ENCODE measurements at regions not wholly inside any gene's neighbourhood (a gene's known extent, or its start where the extent isn't known, plus 50 kb on each side); places are given as distances from the start of the nearest gene placed in this dataset.

DNA sequence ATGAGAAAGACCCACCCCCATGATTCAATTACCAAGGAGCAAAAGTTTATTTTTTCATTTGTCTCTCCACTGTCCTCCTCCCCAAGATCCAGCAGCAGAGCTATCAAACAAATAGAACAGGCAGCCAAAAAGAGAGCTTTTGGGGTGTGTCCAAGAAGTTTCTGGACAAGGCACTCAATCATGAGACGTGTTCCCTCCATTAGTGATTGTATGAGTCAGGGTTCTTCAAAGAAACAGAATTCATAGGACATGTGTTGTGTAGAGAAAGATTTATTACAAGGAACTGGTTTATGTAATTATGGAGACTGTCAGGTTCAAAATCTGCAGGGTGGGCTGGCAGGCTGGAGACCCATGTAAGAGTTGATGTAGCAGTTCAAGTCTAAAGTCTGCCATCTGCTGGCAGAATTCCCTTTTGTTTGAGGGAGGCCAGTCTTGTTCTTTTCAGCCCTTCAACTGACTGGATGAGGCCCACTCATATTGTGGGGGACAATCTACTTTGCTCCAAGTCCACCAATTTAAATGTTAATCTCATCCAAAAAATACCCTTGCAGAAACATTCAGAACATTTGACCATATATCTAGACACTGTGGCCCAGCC lies 248.1 kb upstream of the OPRM1 start:
- no peak for ATAC-seq
- DNase-seq (ENCODE audit: low spot score), result no peak

DNA sequence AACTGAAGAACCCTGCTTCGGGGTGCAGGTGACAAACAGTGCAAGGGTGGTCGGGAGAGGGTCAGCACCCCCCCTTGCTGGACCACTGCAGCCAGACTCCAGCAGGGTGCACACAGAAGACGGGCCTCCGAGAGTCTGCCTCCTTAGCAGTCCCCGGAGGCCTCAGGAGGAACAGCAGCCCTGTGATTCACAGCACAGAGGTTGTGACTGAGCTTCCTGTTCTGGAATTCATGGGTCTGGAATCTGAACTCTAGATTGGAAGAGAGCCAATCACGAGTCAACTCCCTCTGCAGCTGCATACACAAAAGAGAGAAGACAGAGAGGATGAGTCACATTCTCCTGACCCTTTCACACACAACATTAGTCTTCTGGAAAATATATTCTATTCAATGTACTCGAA lies 249.0 kb upstream of the OPRM1 start:
- no peak for DNase-seq (ENCODE audit: low spot score)

DNA sequence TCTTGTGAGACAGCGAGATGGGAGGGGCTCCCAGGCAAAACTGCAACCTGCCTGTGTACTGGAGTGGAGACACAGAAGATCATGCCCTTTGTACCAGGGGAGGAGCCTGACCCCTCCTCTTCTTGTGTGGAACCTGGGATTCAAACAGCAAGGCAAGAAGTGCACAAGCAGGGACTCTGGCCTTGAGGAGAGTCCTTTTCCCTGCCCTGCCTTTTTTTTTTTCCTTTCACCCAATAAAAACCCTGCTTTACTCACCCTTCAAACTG lies 251.8 kb upstream of the OPRM1 start:
- DNase-seq (ENCODE audit: low spot score), result no peak
- no peak for ATAC-seq

More for the DNA sequence above, 249.0 kb upstream of the OPRM1 start:
- ATAC-seq, result no peak

DNA sequence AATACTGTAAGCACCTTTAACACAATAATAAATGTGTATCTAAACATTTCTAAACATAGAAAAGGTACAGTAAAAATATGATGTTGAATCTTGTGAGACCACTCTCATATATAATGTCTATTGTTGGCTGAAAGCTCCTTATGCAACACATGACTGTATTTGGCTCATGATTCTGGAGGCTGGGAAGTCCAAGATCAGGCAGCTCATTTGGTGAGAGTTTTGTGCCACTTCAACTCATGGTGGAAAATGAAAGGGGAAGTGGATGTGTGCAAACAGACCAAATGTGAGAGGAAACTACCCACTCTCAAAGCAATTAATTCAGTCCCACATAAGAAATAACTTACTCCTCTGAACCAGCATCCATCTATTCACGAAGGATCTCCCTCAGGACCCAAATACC lies 257.7 kb upstream of the OPRM1 start:
- no peak for DNase-seq (ENCODE audit: low spot score)
- no peak for ATAC-seq

DNA sequence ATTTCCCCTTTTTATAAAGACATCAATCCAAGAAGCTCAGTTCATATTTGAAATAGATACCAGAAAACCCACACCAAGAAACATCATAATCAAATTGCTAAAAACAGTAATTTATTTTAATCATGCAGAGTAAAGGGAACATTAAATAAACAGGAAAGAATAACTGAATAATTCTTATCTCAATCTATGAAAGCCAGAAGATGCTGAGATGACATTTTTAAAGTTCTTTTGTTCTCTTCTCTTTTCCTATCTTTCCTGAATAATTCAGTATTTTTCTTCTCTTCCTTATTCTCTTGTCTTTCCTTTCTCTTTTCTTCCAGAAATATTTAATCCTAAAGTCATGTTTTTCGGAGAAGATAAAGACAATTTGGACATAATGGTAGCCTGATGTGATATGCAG lies 259.0 kb upstream of the OPRM1 start:
- no peak for DNase-seq (ENCODE audit: low spot score)
- ATAC-seq, result no peak

DNA sequence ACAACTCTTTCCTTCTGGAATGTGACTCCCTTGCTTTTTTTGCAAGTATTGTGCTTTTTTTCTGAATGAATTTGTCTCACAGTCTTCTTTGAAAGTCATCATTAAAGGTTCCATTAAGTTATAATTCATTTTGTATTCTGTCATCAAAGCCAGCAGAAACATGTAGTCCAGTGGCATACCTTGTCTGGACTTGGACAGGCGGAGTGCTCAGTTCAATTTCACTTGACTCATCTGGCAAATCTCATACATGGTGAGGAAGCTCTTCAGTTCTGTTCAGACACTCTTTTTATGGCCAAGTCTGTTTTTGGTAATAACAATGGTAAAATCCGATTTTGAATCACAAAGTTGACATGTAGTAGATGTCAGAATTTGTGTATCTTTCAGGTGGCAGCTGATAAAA lies 260.8 kb upstream of the OPRM1 start:
- ATAC-seq, result no peak
- no peak for DNase-seq (ENCODE audit: low spot score)

DNA sequence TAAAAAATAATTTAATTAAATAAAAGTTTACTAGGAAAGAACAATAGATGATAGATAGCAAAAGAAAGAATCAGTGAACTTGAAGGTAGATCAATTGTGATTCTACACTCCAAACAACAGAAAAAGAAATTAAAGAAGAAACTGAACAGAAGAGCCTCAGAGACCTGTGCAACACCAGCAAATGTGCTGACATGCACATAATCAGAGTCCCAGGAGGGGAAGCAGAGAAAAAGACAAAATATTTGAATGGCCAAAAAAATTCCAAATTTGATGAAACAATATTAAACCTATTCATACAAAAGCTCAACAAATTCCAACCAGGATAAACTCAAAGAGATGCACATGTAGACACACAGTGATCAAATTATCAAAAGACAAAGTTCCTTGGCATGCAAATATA lies 267.5 kb upstream of the OPRM1 start:
- ATAC-seq (no peak), DNase-seq (ENCODE audit: low spot score) (no peak)

DNA sequence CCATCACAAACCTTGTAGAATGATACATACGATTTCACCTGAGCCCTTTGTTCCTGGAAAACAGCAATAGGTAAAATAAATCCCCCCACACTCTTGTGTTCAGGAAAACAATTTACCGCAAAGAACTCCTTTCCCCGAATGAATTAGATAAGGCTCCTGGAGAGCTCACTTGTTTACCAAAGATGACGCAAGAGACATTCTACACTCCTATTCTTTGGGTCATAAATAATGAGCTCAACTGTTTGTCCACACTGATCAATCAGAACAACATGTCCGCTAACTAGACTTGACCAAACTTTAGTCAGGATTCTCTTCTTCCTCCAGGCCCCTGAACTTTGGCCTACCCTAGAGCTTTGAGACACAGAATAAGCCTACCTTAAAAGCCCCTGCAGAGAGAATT lies 271.9 kb upstream of the OPRM1 start:
- DNase-seq (ENCODE audit: low spot score), result no peak
- ATAC-seq, result no peak

DNA sequence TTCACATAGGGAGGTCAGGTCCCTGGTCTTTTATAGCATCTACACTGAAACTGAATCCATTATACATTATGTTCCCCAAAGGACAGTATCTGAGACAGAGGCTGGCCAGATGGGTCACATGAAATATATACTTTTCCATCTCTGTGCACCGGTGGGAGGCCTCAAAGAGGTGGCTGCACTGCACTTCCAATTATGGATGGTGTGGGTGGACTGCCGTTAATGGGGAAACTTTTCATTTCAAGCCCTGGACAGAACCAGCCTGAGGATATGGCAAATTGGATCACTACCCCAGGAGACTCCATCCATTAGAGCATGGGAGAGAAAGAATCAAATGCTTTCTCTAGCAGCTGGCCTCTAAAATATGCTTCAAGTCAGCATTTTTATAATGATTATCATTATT lies 280.5 kb upstream of the OPRM1 start:
- no peak for DNase-seq (ENCODE audit: low spot score)
- ATAC-seq, result no peak

DNA sequence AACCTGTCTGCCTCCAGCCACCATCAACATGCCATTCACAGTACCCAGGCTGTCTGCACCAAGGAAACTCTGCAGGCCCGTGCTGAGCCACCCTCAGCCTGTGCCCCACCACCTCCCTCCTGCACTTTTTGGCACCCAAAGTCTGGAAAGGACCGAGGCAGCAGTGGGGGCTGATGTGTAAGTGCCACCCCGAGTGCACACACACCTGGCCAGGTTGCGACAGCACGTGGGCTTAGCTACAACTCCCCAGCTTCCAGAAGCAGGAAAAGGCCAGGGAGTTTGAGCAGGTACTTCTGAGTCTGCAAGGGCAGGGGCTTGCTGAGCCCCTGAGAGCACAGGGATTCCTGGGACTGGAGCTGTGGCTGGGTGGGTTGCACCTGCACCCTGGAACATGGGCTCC lies 303.3 kb upstream of the OPRM1 start:
- DNase-seq (ENCODE audit: low spot score) (no peak), ATAC-seq (no peak)

DNA sequence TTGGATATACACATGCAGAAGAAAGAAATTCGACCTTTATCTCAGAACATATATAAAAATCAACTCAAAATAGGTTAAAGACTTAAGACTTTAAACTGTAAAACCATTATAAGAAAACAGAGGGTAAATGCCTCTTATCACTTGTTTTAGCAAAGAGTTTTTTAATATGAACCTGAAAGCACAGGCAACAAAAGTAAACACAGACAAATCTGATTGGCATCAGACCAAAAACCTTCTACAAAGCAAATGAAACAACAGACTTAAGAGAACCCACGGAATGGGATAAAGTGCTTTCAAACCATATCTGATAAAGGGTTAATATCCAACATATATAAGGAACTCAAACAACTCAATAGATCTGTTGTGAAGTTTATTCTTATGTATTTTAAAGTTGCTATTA lies 309.9 kb upstream of the OPRM1 start:
- ATAC-seq (no peak), DNase-seq (ENCODE audit: low spot score) (no peak)

DNA sequence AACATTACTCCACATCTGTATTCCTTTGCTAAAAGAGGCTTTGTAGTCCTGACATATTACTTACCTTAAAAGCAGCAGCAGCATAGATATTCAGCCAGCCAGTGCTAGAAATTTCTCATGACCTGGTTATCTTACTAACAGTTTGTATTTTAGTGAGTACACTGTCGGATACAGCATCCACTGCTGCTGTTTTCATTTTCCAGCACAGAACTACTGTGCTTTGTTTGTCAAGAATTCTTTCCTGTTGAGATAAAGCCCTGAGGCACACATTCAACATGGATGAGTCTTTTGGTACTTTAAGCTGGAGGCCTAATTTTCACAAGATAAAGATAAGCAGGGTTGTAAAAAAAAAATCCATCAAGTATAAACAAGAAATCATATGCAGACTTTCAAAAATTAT lies 311.2 kb upstream of the OPRM1 start:
- ATAC-seq, result no peak
- no peak for DNase-seq (ENCODE audit: low spot score)

DNA sequence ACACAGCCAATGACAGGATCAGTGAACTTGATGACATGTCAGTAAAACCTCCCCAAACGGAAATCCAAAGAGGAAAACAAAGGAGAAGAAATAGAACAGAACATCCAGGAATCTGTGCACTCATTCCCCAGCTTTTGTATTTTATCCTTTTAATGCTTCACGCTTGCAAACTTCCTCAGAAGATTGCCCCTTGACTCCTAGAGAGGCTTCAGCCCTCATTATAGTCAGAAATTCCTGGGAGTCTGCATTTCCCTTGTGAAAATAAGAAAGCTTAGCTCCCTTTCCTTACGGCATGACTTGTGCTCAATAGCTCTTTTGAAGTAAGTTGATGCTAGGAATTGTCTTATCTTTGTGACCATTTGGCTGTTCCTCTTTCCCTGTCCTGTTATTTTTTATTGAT lies 313.6 kb upstream of the OPRM1 start:
- no peak for DNase-seq (ENCODE audit: low spot score)
- ATAC-seq, result no peak

DNA sequence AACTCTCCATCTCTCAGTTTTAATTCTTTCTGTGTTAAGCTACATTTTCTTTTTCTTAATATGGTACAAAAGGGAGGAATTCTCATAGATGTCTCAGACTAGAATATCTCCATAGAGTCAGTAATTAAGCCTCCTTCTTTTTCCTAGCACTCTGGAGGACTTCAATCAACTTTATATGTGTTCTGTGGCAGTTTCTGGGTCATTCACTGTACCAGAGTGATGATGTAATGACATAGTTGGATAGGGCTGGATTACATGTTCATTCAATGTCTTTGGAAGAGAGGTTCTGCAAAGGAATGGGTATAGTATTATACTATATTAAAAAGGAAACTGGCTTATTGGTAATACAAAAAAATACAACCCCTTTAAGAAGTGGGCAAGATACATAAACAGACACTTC lies 318.3 kb upstream of the OPRM1 start:
- DNase-seq (ENCODE audit: low spot score) (no peak), ATAC-seq (no peak)

DNA sequence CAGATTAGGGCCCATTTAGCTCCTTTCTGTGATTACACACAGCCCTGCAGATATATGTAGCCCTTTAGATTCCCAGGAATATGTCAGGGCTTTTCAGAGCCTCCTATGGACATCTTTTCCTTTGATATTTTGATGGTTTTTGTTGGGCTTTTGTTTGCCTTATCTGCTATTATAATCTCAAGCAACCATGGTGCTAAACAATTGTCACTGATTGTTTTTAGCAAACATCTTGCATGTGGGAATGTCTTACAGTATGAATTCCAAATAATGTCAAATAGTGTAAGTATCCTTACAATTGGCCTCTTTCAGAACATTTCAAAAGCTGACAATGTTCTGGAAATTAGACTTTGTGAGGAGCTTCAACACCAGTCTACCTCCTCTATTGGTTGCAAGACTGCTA lies 333.6 kb upstream of the OPRM1 start:
- ATAC-seq, result no peak

DNA sequence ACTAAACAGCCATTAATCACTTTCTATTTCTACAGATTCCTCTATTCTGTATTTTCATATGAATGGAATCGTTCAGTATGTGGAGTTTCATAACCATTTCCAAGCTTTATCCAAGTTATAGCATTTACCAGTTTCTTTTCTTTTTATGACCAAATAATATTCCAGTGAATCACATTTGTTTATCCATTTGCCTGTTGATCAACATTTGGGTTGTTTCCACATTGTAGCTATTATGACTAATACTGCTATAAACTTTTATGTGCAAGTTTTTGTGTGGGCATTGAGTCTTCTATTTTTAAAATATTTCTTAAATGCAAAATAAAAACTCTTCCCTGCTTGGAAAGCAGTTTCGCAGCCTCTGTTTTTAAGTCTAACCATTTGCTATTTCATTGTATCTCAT lies 336.4 kb upstream of the OPRM1 start:
- DNase-seq (ENCODE audit: low spot score) (no peak), ATAC-seq (no peak)

More for the DNA sequence above, 333.6 kb upstream of the OPRM1 start:
- DNase-seq (ENCODE audit: low spot score), result no peak

DNA sequence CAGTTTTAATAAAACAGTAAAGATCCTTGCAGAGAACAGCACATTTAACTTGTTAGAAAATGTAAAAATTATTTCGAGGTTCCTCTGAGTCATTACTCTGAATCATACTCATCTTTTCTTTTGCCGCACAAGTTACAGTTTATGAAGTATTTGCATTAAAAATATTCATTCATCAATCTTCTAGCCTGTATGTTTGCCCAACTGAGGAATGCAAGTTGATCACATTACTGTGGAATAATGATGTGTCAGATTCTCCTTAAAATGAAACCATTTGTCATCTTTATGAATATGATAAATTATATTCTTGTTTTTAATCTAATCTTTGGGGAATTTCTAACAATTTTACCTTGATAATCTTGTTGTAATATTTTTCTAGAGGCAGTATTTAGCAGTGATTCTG lies 340.4 kb upstream of the OPRM1 start:
- ATAC-seq (no peak), DNase-seq (ENCODE audit: low spot score) (no peak)

DNA sequence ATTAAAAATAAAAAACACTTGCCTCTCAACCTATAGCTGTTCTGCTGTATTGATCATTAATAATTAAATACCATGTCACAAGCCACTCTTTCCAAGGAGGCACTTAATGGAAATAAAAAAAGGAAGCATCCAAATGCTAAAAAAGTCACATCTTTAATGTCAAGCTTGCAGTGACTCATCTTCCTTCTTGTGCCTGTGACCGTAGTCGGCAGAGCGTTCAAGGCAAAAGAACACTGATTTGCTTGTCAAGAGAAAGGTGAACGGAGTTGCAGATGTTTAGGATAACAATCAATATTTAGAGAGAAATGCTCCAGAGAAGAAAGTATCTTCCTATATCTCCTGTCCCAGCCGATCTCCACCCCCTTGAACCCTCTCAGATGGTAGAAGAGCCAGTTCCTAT lies 341.0 kb upstream of the OPRM1 start:
- DNase-seq (ENCODE audit: low spot score) (no peak), ATAC-seq (no peak)

DNA sequence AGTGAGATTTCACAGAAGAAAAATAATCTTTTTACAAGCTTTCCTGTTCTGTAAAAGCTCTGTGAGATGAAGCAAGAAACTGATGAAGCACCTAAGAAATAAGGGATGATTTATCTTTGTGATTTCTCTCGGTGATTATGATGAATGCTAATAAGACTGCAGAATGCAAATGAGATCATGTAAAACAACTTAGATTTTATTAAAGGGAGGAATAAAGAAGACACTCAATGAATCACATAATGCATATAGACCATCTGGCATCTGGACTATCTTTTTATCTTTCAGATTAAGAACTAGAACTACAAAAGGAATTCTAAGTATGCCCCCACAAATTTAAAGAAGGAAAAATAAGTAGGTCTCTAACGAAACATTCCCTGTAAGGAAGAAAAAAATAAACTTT lies 361.5 kb upstream of the OPRM1 start:
- DNase-seq (ENCODE audit: low spot score), result no peak
- ATAC-seq, result no peak

DNA sequence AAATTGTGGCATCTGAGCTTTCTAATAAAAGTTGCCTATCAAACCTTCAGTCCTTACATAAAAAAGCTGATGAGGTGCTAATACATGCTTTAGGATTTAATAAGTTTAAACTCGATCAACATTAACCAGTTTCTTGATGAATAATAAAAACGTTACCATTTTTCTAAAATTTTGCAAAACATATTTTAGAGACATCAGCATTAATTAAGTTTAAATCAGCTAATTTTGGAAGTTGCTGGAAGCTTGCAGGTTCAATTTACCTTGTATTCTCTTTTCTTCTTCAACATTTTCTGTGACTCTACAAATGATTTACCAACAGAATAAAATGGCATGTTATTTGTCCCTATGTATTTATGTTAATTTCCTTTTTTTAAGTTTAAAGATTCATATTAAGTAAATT lies 365.3 kb upstream of the OPRM1 start:
- DNase-seq (ENCODE audit: low spot score) (no peak), ATAC-seq (no peak)

DNA sequence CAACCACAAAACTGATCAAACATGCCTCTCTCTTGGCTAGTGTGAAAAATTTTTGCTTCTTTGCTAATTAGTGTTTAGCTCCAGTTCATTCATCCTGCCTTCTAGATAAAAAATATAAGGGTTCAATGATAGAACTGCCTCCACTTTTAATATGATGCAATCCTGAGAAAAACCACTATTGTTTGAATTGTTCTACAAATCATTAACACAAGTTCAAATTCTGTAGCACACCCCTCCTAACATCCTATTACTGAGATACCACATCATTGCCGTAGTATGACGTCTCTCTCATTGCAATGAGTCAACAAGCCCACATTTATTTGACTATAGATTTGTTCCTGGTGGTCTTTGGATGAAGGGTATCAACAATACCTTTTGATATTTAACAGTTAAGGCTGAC lies 365.8 kb upstream of the OPRM1 start:
- DNase-seq (ENCODE audit: low spot score), result no peak
- ATAC-seq, result no peak

DNA sequence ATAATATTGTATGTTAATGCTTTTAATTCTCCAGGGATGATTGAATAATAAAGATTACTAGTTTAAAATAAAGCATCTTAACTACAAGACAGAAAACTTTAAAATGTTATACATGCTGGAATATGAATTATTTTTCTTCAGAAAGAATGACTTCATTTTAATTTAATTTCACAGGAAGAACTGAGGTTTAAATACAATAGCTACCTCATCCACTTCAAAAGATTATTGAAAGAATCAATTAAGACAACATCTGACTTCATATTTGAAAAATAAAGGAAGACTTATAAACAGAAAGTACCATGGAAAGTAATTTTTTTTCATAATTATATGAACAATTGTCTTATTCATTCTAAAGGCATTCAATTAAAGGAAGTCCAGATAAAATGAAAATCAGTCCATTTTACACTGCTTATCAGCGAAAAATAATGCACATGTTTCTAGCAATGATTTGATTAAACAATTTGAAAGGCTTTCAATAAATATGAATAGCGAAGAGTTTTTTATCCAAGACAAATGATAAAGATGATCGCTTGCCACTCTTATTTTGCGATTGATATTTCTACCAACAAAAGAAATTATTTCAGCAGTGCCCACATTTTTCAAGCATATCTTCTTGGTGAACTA lies 368.5 kb upstream of the OPRM1 start:
- DNase-seq (ENCODE audit: low spot score) (no peak), ATAC-seq (no peak)

DNA sequence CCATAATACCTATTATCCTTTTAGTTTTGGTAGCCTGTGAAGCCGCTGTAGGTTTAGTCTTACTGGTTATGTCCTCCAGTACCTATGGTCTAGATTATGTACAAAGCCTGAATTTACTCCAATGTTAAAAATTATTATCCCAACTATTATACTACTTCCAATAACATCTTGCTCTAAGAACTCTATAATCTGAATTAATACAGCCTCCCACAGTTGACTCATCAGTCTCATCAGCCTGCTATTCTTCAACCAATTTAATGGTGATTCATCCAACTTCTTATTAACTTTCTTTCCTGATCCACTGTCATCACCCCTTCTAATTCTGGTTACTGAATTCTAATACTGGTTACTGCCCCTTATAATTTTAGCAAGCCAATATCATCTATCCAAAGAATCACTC lies 370.3 kb upstream of the OPRM1 start:
- DNase-seq (ENCODE audit: low spot score), result no peak

DNA sequence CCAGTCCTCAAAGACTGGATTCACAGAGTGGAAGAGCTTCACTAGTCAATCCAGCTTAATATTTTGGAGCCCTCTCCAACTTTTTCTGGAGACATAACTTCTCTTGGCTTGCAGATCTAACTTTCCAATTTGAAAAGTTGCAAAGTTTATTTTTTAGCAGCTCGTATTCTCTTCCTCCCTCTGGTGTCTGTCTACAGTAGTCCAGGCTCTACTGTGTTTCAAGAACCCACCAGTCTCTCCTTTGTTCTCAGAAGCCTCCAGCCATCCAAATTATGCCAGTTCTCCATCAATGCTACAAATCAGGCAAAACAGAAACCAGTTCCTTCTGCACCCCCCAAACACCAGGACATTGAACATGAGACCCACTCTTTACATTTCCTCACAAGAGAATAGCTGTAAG lies 376.1 kb upstream of the OPRM1 start:
- no peak for DNase-seq (ENCODE audit: low spot score)
- no peak for ATAC-seq

More for the DNA sequence above, 370.3 kb upstream of the OPRM1 start:
- no peak for ATAC-seq
